OCI-LY3 (cell line): ENCODE measurements at regions not wholly inside any gene's neighbourhood (a gene's known extent, or its start where the extent isn't known, plus 50 kb on each side); places are given as distances from the start of the nearest gene placed in this dataset.

Experiments used
- H2AFZ ChIP-seq: fragments of 200-600, 300-600 bp; shearing (Covaris generic); 2 replicates; pipeline ENCODE4 v1.6.0; 2014; ENCODE audit warnings: antibody characterized with exemption, low read depth, low read length
- H3K27ac ChIP-seq: fragments of 200-600, 300-600 bp; sonication (generic); 2 replicates; pipeline ENCODE4 v1.5.1; 2014; ENCODE audit warnings: mild to moderate bottlenecking, low read length, moderate library complexity, mixed read lengths
- H3K27me3 ChIP-seq: fragments of 200-600, 300-600 bp; sonication (generic); 2 replicates; pipeline ENCODE4 v1.6.1; 2014; ENCODE audit warnings: low read depth, low read length, mixed read lengths
- H3K36me3 ChIP-seq: fragments of 200-600, 300-600 bp; sonication (generic); replicated peaks from 2 replicates; pipeline ENCODE3; 2014; ENCODE audit warnings: low read depth, low read length, mixed read lengths
- H3K4me1 ChIP-seq: fragments of 300-600, 200-600 bp; sonication (generic); 2 replicates; pipeline ENCODE4 v1.6.1; 2014; ENCODE audit warnings: low read length, mixed read lengths
- H3K4me2 ChIP-seq: fragments of 200-600, 300-600 bp; sonication (generic); 2 replicates; pipeline ENCODE4 v1.6.1; 2014; ENCODE audit warnings: low read length, mixed read lengths
- H3K4me3 ChIP-seq: fragments of 300-600, 200-600 bp; sonication (generic); 2 replicates; pipeline ENCODE4 v1.5.1; 2014; ENCODE audit warnings: antibody characterized with exemption, mild to moderate bottlenecking, low read length, moderate library complexity
- H3K79me2 ChIP-seq: fragments of 300-600, 200-600 bp; shearing (Covaris generic); 2 replicates; pipeline ENCODE4 v1.6.1; 2014; ENCODE audit warnings: mild to moderate bottlenecking, low read length, mixed read lengths
- H3K9ac ChIP-seq: fragments of 300-600, 200-600 bp; shearing (Covaris generic); 2 replicates; pipeline ENCODE4 v1.6.0; 2014; ENCODE audit warnings: mild to moderate bottlenecking, low read length, moderate library complexity
- H3K9me3 ChIP-seq: fragments of 200-600, 300-600 bp; shearing (Covaris generic); 2 replicates; pipeline ENCODE4 v1.6.1; 2014; ENCODE audit warnings: low read length, mixed read lengths; ENCODE audit not compliant: insufficient read depth
- H4K20me1 ChIP-seq: fragments of 200-600, 300-600 bp; sonication (generic); 2 replicates; pipeline ENCODE4 v1.6.1; 2016; ENCODE audit warnings: low read length, mixed read lengths; ENCODE audit not compliant: insufficient read depth
- CTCF ChIP-seq: fragments of 200-600, 300-600 bp; sonication (generic); IDR thresholded peaks from 2 replicates; pipeline ENCODE4 v1.5.1; 2014; ENCODE audit warnings: antibody characterized with exemption, low read length, low read depth
- EZH2phosphoT487 ChIP-seq: fragments of 200-600 bp; shearing (Covaris generic); IDR thresholded peaks from 2 replicates; pipeline ENCODE4 v1.6.1; 2018; ENCODE audit warnings: antibody characterized with exemption, mixed run types, low read depth

- no peaks in the 10 kb centered on the region for H3K79me2 ChIP-seq
- H3K27ac ChIP-seq, result no peak overlapping the region
- H2AFZ ChIP-seq, result no peak overlapping the region
- no peak overlapping the region for H3K4me3 ChIP-seq
- no peak overlapping the region for H3K9ac ChIP-seq
- H3K9me3 ChIP-seq, result no peaks in the 10 kb centered on the region
- TF ChIP-seq EZH2phosphoT487 (no peak), CTCF (no peak)
- H3K4me2 ChIP-seq, result no peak overlapping the region
- peaks cover 14% of the 10 kb centered on the region for H3K4me1 ChIP-seq
- no peaks in the 10 kb centered on the region for H4K20me1 ChIP-seq
- H3K36me3 ChIP-seq, result no peaks in the 10 kb centered on the region
- H3K27me3 ChIP-seq, result no peaks in the 10 kb centered on the region
Observed at GRCh38 chr20:53881362-53881761, 189.0 kb downstream of the BCAS1 start.

GRCh38 chr20:53880108-53880641 is 190.2 kb downstream of the BCAS1 start:
- H3K36me3 ChIP-seq, result no peaks in the 10 kb centered on the region
- H3K27ac ChIP-seq, result no peak overlapping the region
- H3K9me3 ChIP-seq, result no peaks in the 10 kb centered on the region
- no peak overlapping the region for H3K4me3 ChIP-seq
- H3K9ac ChIP-seq, result no peak overlapping the region
- no peak for TF ChIP-seq CTCF
- no peak for TF ChIP-seq EZH2phosphoT487
- no peaks in the 10 kb centered on the region for H3K79me2 ChIP-seq
- no peak overlapping the region for H2AFZ ChIP-seq
- no peaks in the 10 kb centered on the region for H3K27me3 ChIP-seq
- H4K20me1 ChIP-seq, result no peaks in the 10 kb centered on the region
- peaks cover 14% of the 10 kb centered on the region for H3K4me1 ChIP-seq
- H3K4me2 ChIP-seq, result no peak overlapping the region; the same call in 1 of the 2 replicates

GRCh38 chr20:53879048-53879684 is 191.2 kb downstream of the BCAS1 start:
- Histone ChIP-seq H3K36me3 (no peaks in the 10 kb centered on the region), H3K4me1 (peaks cover 14% of the 10 kb centered on the region), H3K27ac (no peak overlapping the region), H3K27me3 (no peaks in the 10 kb centered on the region), H3K4me3 (no peak overlapping the region), H3K9me3 (no peaks in the 10 kb centered on the region), H3K79me2 (no peaks in the 10 kb centered on the region), H2AFZ (no peak overlapping the region), H3K9ac (no peak overlapping the region), H3K4me2 (no peak overlapping the region), H4K20me1 (no peaks in the 10 kb centered on the region)
- TF ChIP-seq EZH2phosphoT487 (no peak), CTCF (no peak)

- no peak overlapping the region for H3K4me3 ChIP-seq
- no peaks in the 10 kb centered on the region for H4K20me1 ChIP-seq
- H3K36me3 ChIP-seq, result no peaks in the 10 kb centered on the region
- H3K4me1 ChIP-seq, result peaks cover 14% of the 10 kb centered on the region
- H3K9ac ChIP-seq, result no peak overlapping the region
- 0 out of 2 replicates have a peak overlapping the region, but pooled peaks have one; percentile 18 for H2AFZ ChIP-seq
- H3K27me3 ChIP-seq, result no peaks in the 10 kb centered on the region
- TF ChIP-seq EZH2phosphoT487 (no peak), CTCF (no peak)
- no peaks in the 10 kb centered on the region for H3K79me2 ChIP-seq
- H3K4me2 ChIP-seq, result no peak overlapping the region
- no peak overlapping the region for H3K27ac ChIP-seq
- no peaks in the 10 kb centered on the region for H3K9me3 ChIP-seq
Observed at GRCh38 chr20:53878262-53879047, 191.9 kb downstream of the BCAS1 start.
